ENCODE measurements at regions not wholly inside any gene's neighbourhood (a gene's known extent, or its start where the extent isn't known, plus 50 kb on each side); places are given as distances from the start of the nearest gene placed in this dataset.

DNA sequence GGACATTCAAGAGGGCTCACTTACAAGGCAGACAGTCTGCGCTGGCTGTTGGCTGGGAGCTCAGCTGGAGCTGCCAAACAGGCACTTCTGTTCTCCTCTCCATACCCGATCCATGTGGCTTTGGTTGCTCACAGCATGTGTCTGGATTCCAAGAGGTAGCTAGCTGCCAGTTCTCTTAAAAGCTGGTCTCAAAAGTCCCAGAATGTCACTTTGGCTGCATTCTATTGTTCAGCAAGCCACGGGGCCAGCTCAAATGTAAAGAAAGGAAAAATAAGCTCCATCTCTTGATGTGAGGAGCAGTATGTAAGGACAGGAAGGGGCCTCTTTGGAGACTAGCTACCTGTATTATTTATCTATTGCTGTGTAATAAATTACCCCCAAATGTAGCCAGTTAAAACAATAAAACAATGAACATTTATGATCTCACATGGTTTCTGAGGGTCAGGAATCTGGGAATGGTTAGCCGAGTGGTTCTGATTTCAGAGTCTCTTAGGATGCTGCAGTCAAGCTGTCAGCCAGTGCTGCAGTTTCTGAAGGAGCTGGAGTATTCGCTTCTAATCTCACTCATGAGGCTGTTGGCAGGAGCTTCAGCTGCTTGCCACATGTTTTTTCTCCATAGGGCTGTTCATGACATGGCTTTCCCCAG is 112.7 kb upstream of the CLINT1 start:
- TF ChIP-seq, protein P1, sequence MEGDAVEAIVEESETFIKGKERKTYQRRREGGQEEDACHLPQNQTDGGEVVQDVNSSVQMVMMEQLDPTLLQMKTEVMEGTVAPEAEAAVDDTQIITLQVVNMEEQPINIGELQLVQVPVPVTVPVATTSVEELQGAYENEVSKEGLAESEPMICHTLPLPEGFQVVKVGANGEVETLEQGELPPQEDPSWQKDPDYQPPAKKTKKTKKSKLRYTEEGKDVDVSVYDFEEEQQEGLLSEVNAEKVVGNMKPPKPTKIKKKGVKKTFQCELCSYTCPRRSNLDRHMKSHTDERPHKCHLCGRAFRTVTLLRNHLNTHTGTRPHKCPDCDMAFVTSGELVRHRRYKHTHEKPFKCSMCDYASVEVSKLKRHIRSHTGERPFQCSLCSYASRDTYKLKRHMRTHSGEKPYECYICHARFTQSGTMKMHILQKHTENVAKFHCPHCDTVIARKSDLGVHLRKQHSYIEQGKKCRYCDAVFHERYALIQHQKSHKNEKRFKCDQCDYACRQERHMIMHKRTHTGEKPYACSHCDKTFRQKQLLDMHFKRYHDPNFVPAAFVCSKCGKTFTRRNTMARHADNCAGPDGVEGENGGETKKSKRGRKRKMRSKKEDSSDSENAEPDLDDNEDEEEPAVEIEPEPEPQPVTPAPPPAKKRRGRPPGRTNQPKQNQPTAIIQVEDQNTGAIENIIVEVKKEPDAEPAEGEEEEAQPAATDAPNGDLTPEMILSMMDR (IDR thresholded peaks at IDR 0.05) = no peak
- no peak for TF ChIP-seq POLR2A (IDR thresholded peaks at IDR 0.05)
- no peak for TF ChIP-seq POLR2AphosphoS5 (IDR thresholded peaks at IDR 0.05)
